ENCODE measurements at regions not wholly inside any gene's neighbourhood (a gene's known extent, or its start where the extent isn't known, plus 50 kb on each side); places are given as distances from the start of the nearest gene placed in this dataset.
A peak's percentile ranks its signal among the peaks of the same experiment; 100 is the strongest.
"Not testable (repeated sequence)": the region's sequence is repeated elsewhere in the genome, so short reads cannot be mapped to it uniquely, and the experiment has no call there.

DNA sequence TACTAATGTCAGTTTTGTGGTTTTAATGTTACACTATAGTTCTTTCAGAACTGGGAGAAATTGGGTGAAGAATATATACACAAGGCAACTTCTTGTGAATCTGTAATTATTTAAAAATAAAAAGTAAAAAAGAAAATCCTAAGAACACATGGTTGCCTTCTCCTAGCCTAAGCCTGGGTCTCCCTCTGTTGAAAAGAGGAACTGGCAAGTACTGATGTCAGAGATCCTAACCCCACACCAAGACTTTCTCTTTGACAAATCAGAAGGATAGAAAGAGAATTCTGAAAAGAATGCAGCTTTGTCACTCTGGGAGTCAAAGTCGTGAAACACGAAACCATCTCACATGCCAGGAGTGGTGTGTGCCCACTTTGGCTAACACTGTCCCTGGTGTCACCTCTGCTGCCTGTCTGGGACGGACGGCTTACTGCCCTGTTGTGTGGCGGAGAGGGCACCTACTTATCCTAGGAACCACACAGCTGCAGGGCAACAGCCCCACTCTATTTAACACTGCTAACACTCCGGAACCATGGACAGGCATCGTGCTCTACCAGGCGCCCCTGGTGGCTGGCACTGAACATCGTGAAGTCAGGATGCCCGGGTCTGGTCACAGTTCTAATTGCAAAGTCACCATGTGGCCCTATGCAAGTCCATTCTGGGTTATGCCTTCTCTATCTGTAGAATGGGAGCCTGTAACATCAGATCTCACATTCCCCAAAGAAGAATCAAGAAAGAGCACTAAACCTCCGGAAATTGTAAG, 108.7 kb upstream of the CD82 start:
- no peak for DNase-seq

DNA sequence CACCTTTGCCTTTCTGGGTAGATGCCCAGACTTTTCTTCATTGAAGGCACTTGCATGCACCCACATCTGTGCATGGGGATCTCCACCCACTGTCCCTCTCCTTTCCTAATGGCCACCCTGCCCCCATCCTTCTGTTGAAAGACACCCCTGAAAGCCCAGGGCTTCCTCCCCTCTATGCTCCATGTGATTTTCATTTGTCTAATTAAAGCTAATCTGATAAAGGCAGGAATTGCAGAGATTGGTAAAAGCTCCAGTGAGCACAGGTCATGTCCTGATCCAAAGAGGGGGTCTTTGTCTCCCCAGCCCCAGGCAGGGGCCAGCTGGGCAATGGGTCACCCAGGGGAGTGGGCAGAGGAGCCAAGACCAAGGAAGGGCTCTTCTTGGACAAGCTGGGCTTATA, 107.6 kb upstream of the CD82 start:
- DNase-seq, result no peak

DNA sequence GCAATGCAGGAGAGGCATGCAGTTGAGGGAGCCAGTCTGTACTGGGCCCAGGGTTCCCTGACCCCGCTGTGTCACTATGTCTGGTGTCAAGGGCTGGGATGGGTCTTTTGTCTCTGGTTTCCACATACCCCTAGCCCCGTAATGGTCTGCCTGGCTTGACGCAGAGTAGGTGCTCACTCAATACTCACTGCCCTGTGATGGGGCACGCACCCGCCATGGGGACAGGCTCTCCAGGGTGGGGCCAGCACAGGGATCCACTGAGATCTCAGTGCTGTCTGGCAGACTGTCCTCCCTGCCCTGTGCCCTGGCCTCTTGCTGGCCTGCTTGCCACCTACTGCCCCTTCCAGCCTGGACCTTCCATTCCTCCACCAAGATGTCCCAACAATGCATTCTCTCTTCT, 101.7 kb upstream of the CD82 start:
- DNase-seq, result no peak

DNA sequence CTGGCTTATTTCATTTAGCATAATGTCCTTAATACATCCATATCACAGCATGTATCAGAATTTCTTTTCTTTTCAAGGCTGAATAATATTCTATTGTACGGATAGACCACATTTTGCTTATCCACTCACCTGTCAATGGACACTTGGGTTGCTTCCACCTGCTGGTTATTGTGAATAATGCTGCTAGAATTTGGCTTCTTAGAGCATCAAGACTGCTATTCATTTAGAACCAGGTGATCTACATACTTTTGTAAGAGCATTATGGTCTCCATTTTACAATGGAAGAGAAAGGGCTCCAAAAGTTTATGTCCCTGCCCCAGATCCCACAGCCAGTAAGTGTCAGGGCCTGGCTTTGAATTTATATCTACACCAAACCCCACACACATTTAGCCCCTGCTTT, 100.7 kb upstream of the CD82 start:
- no peak for DNase-seq

DNA sequence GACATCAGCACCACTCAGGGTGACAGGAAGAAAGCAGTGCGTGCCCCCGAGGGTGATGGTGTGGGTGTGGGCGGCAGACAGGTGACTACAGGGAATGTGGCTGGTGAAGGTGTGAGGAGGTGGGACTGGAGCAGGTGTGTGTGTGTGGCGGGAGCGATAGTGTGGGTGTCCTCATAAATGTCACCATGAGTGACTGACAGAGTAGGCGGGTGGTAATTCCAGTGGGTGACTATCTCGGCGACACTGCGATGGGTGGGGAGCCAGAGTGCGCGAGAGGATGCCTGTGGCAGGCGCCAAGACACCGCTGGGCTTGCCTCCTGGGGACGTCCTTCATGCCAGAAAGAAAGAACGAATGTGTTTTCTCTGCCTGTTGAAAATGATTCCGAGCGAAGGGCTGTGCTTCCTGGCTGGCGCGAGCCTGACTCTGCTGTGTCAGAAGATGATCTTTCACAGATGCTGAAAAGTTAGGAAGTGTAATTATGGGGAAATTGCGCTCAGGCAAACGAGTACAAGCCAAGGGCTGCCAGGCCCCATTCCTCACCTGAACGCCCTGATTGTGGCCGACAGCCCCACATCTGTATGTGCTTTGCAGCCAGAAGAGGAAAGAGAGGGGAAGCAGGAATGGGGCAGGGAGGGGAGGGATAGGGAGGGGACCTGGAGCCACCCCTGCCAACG, 98.8 kb upstream of the CD82 start:
- DNase-seq, result no peak

DNA sequence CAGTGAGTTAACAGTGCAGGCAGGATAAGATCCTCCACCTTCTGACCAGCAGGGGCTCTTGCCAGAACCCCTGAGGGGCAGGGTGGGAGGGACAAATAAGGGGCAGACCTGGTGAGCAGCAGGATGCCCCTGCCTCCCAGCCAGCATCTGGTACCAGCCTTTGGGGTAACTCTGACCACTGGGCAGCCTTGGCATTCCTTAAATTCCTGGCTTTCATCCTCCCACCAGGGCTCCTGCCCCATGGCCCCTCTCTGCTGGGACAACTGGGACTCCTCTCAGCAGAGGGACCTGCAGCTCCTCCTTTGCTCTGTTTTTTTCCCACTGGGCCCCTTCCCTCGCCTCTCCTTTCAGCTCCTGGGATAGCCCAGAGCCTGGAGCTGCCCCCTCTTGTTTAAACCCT, 98.0 kb upstream of the CD82 start:
- no peak for DNase-seq

DNA sequence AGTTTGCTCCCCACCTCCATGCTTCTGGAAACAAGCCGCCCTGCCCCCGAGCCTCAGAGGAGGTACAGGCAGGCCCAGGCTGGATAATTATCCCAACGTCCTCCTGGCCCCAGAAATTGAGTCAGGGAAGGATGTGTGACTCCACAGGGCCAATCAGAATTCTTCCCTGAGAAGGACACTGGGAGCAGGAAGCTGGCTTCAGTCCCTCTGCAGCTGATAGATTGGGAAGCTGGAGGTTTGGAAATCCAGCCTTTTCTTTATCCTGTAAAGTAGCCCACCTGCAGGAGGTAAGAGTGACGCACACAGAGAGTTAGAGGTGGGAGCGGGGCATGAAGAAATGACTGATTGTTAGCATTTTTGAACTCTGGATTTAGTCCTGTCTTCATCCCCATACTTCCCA, 97.5 kb upstream of the CD82 start:
- DNase-seq, result no peak

DNA sequence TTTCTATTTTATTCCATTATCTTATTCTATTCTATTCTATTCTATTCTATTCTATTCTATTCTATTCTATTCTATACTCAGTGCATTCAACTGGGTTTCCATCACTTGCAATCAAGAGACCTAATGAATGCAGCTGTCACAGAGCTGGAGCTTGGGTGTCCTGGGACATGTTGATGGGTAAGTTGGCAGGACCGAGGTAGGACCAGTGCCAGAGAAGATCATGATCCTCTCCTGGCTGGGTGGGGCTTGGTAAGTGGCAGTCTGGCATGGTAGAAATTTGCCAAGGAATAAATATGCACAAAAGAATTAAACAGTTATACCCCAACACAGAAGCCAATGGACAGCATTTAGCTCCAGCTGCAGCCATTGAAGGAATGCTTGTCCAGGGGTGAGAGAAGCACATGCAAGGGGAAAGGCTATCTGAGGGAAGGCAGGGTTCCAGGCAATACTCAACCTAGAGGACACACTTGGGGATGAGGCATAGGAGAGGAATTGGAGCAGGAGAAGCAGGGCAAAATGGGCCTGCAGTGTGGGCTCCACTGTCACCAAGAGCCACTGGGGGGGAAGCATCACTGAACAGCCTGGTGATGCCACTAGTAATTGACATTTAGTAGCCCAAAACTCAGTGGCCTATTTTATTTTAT, 97.0 kb upstream of the CD82 start:
- no peak for DNase-seq

DNA sequence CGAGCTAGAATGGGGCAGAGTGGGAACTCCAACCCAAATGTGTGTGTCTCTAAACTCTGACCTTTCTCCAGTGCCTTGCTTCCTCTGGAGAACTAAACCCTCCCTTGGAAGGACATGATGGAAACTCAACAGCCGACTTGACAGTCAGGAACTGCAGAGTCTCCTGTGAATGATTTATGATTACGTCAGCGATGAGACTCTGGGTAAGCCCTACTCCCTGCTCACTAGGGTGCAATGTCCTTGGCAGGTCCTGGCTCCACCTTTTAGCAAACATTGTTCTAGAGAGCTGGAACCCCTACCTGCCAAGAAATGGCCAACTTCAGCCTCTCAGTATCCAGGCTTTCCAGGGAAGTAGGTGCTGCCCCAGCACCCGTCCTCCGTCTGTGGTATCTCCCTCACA, 96.1 kb upstream of the CD82 start:
- no peak for DNase-seq

DNA sequence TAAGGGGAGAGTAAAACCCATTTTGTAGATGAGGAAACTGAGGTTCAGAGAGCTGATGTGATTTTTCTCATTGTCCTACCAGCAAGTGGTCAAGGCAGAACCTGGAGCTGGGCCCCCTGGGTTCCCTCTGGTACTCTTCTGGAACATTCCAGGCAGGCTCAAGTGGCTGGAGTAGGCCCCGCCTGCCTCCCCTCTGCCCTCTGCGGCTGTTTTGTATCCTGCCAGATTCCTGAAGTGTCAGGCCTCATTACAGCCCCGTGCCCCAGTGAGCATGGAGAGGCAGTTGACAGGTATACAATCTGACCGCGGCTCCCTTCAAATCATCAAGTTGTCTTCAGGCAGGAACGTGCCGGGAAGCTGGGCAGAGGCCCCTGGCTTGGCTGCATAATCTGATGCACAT, 94.6 kb upstream of the CD82 start:
- peak; percentile 44 for DNase-seq

DNA sequence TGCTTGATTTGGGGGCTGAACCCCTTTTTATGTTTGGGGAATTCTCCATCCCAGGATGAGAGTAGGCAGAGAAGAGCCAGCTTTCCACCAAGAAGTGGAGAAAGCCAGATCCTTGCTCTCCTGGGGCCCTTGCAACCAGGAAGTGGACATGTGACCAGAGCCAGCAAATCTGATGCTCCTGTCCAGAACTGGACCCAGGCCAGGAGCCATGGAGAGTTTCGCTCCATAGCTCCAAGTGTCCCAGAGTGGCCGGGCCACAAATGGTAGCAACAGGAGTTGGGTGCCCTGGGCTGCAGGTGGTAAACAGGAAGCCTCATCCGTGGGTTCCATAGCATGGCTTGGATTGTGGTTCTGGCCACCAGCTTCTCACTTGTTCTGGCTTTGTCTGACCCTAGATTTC, 93.9 kb upstream of the CD82 start:
- DNase-seq, result no peak

DNA sequence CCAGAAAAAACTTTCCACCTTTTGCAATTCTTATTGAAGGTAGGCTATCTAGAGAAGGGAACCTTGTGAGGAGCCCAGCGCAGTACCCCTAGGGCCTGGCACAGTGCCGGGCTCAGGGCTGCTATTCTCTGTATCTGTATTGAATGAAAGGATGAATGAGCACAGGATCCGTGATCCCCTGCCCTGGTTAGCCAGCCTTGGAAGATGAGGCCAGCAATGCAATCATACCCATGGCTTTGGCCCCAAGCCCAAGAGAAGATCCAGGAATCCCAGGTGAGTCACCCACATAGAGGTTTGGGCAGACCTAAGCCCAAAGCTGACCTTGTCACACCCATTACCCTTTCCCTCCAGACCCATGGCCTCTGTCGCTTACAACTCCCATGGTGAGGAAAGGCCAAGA, 92.5 kb upstream of the CD82 start:
- no peak for DNase-seq

DNA sequence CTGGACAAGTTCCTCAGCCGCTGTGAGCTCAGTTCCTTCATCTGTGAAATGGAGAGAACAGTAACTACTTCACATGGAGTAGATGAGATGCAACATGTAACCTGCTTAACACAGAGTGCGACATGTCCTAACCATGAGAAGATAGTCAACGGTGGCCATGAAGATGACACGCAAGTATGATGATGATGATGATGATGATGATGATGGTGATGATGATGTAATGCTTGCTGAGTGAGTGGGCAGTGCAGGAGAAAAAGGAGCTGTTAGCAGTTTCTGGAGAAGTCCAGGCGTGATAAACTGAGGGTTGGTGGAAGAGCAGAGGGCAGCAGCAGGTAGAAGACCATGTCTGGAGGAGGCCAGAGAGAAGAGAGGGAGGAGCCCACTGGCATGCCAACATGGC, 90.8 kb upstream of the CD82 start:
- no peak for DNase-seq

DNA sequence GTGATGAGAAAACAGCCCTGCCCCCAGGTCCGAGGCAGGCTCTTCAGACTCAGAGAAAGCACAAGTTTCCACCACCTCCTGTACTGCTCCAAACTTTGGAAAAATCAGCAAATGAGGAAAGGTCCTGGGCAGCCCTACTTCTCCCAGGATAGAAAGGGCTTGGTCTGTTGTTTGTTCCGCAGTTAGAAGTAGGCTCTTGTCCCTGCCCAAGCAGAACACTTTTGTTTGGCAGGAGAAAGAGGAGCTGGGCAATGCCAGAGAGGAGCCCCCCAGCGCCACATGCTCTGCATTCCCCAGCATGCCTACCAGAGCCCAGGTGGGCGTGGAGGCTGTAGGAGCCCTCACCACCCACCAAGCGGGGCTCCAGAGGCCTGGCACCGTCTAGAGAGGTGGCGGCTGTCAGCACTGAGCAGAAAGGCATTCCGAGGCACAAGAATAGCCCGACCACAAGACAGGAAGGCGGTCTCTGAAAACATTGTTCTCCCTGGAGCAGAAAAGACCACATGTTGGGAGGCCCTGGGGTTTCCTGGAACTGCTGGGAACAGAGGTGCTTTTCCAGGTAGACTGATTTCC, 90.3 kb upstream of the CD82 start:
- DNase-seq, result no peak

DNA sequence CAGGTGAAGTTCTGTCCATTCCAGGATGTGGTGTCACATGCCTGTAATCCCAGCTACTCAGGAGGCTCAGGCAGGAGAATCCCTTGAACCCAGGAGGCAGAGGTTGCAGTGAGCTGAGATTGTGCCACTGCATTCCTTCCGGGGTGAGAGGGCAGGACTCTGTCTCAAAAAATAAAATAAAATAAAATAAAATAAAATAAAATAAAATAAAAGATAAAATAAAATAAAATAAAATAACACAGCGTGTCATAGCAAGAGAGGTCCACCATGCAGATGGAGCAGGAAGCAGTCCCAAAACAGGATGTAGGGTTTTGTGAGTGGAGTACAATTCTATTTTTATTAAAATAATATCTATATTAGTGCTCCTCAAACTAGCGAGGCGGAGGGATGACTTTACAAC, 83.1 kb upstream of the CD82 start:
- DNase-seq, result not testable (repeated sequence)

DNA sequence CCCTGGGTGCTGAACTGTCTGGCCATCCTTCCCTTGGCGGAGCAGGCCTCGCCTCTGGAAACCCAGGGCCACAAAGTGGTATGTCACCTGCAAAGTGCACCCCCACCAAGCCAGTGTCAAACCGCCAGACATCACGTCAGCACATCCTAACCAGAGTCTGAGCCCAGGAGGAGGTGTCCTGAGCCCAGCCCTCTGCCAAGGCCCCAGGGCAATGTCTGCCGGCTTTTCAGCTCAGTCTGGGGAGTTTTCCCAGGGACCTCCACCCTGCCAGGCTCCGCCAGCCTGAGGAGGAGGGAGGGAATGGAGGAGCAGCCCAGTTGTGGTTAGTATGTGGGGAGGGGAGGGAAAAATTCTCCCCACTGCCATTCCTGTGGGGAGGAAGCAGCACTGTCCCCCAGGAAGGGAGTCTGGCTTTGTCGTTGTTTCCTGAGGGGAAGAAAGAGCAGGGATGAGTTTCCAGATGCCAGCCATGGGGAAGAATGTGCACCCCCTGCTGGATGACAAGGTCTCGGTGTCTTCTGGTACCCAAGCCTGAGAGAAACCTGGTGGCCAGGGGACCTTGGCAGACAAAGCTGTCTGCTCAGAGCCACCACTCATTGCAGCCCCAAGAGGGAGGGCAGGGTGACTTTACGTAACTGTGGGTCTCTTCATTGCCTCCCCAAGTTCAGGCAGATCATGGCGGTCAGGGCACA, 81.4 kb upstream of the CD82 start:
- no peak for DNase-seq

DNA sequence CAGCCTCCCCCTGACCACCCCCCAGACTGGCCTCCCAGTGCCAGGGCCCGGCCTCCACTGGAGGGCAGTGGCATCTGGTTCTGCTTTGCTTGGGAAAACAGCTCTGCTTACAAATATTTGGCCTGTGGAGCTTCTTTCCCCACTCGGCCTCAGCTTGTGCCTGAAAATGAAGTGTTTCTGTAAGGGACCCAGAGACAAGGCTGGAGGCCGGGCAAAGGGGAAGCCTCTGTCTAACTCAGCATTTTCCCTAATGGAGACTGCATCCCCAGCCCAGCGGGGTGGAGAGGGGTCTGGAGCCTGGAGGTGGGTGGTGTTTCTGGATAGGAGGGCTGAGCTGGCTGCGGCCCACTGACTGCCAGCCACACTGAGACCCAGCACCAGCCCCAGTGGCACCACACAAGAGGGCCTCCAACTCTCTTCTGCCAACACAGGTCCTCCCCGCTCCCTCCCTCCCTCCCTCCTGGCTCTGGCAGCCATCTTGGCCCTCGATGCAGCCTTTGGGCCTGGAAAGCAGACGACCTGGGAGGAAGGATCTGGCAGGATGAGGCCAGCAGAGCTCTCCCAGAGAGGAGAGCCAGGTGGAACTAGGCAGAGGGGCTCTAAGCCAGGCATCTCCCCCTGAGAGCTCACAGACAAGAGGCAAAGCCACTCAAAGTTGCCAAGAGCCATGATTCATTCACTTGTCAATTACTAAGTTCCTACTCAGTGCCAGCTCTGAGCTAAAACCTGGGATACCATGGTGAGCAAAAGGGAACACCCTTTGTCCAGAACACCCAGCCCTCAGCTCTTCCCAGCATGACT, 77.1 kb upstream of the CD82 start:
- DNase-seq, result no peak

DNA sequence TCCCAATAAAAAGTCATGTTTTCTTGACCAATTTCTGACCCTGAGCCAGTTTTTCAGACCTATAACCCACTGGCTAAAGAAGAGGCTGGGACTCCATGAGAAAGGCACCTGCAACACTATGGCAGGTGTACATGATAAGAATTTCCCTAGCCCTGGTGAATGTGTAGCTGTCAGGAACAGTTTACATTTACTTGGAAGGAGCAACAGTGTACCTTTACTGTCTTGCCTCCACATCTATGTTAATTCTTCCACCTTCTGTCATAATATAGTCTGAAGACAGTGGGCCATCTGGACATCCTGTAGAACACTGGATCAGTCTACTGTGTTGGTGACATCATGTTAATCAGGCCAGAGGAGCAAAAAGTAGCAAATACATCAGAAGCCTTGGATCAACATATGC, 72.1 kb upstream of the CD82 start:
- no peak for DNase-seq

DNA sequence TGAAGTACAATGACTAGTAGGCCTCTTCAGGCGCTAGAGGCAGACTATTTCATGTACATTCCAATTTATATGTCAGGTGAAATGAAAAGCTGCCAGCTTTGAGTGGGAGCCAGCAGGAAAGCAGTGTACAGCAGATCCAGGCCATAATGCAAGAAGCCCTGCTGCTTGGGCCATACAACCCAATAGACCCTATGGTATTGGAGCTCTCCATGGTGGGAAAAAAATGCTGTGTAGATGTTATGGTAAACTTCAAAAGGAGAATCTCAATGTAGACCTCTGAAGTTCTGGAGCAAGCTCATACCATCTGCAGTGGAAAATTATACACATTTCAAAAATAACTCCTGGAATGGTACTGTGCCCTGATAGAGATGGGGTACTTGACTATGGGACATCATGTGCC, 71.5 kb upstream of the CD82 start:
- no peak for DNase-seq

DNA sequence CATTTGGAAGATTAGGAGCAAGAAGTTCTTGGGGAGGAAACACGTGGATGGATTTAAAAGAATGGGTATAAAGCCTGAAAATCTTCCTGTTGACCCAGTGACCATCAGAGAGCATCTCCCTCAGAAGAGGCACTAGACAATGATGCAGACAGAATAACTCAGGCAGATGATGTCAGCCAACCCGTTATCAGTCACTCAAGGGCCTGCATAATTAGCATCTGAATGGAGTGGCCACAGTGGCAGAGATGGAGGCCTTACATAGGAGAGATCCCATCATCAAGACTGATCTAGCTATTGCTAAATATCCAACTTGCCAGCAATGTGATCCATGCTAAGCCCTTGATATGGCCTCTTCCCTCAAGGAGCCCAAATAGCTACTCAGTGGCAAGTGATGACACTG, 70.7 kb upstream of the CD82 start:
- DNase-seq, result no peak

DNA sequence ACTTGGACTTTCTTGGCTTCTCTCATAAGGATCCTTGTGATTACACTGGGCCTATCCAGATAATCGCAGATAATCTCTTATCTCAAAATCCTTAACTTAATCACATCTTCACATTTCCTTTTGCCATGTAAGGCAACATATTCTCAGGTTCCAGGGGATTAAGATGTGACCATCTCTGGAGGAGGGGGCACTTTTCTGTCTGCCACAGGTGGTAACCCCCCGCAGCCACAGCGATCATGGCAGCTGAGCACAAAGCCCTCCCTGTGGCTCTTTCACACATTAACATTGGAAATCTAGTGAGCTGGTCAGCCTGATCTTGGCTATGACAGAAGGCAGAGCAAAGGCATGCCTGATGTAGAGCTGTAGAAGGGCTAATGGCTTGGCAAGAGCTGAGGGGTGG, 69.1 kb upstream of the CD82 start:
- no peak for DNase-seq

DNA sequence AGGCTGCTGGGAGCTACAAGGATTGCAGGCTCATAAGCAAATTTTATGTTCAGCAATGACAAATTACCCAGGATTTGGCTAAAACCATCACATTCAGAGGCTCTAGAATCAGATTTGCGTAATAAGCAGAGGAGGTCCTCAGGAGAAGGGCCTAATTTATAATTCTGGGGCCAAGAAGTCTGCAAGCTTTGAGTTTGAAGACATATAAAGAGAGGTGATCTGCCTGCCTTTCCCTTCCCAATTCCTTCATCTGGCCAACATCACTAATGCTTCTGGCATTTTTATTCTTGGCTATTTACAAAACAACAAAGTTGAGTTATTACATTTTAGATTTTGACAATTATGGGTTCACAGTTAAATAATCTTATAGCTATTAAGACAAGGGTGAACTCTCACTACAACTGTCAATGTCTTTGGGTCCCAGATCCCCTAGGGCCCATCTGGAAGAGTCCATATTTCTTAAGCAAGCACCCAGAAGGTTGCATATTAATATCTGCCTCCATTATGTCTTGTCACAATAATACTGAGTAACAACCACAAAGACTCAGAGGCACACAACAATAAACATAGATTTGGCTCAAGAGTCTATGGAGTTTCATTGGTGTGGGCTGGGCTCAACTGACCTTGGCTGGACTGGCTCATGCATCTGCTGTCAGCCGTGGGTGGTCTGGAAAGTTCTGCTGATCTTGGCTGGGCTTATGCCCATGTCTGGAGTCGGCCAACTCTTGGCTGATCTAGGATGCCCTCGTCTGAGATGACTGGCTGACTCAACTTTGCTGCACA, 67.2 kb upstream of the CD82 start:
- DNase-seq, result no peak

Measured in retina (tissue), 1 donor.